Caki2 (cell line): ENCODE measurements at regions not wholly inside any gene's neighbourhood (a gene's known extent, or its start where the extent isn't known, plus 50 kb on each side); places are given as distances from the start of the nearest gene placed in this dataset.
A peak's percentile ranks its signal among the peaks of the same experiment; 100 is the strongest.
"Not testable (repeated sequence)": the region's sequence is repeated elsewhere in the genome, so short reads cannot be mapped to it uniquely, and the experiment has no call there.

Source experiments
- DNase-seq: peaks from one replicate; pipeline ENCODE4 v3.0.0-alpha.2; 2015; ENCODE audit warnings: low read depth
- in situ Hi-C: cut with HindIII; loops from 2 replicates; pipeline ENCODE4 v1.10.0; 2016; ENCODE audit warnings: low sequenced_read_pairs, low pct_unique_long_range_greater_than_20kb, mixed read lengths

DNA sequence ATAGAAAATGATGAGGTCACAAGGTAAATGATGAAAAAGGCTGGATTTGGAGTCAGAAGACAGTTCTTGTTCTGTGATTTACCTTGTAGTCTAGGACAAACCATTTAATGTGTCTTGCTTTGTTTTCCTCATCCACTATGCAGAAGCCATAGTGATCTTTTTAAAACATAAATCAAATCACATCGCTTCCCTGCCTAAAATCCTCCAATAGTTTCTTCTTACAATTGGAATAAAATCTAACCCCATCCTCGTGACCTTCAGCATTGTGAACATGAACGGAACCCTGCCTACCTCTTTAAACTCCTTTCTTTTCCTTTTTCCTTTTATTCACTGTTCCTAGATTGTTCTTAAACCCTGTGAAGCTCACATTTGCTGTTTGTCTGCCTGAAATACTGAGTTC lies 204.9 kb upstream of the SAMSN1 start:
- in situ Hi-C loops: no loop called here
- DNase-seq: no peak

GRCh38 chr21:14750041-14750440 lies 203.9 kb upstream of the SAMSN1 start:
- in situ Hi-C loops: no loop called here

DNA sequence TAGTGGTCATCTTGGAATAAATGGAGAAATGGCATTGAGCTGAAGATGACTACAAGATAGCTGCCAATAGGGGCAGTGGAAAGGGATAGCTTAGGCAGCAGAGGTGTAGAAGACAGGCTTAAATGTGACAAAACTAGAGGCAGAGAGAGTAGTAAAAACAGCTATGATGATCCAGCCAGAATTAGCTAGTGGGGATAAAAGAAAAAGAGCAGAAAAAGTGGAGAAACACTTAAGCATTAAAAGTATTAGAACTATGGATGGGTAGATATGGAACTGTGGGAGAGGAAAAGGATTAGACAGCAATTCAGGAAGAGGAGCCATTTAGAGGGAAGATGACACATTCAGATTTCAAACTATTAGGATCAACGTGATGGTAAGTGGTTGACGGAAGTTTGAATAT lies 202.5 kb upstream of the SAMSN1 start:
- DNase-seq: no peak
- in situ Hi-C loops: no loop called here

More at GRCh38 chr21:14750041-14750440, 203.9 kb upstream of the SAMSN1 start:
- DNase-seq: no peak

- no peak for DNase-seq
- in situ Hi-C loops: no loop called here
Measured at GRCh38 chr21:14744368-14744767, 198.3 kb upstream of the SAMSN1 start.

- in situ Hi-C loops: no loop called here
- no peak for DNase-seq
Measured at GRCh38 chr21:14742119-14742518, 196.0 kb upstream of the SAMSN1 start.

GRCh38 chr21:14741256-14741655 lies 195.1 kb upstream of the SAMSN1 start:
- in situ Hi-C loops: no loop called here
- no peak for DNase-seq

DNA sequence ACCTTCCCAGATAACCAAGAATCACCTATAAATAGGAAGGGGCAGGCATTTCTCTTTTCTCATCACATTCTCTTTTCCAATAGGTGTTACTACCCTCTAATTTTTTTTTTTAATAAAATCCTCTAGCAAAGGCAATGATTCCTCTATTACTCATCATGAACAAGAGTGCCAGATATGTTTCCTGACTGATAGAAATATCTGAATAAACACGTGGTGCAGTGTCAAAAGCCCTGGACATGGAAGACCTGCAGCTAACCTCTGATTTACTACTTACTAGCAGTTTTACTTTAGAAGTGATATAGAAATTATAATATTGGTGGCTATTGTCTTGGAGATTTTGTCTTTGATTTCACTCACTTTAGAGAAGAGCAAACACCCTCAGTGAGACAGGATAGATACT lies 194.6 kb upstream of the SAMSN1 start:
- DNase-seq: no peak
- in situ Hi-C loops: no loop called here

DNA sequence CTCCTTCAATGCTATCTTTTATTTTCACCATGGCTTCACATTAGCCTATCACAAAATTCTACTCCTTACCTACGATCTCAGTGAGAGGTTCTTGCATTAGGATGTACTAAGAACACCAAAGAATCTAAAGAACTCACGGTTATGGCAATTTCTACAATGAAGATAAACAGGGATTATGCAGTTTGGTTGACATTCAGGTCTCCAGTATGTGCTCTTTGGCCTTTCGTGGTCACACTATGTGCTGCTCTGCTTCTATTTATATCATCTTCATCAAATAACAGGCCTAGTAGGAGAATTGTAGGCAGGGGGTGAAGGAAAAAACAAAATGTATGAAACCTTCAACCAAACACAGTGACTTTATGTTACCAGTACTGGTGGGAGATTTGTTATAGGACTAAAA lies 194.0 kb upstream of the SAMSN1 start:
- DNase-seq: no peak
- in situ Hi-C loops: no loop called here

GRCh38 chr21:14739590-14739989 lies 193.5 kb upstream of the SAMSN1 start:
- no peak for DNase-seq
- in situ Hi-C loops: no loop called here

- in situ Hi-C loops, DNase-seq: not testable (repeated sequence)
Measured at GRCh38 chr21:14738576-14738975, 192.5 kb upstream of the SAMSN1 start.

DNA sequence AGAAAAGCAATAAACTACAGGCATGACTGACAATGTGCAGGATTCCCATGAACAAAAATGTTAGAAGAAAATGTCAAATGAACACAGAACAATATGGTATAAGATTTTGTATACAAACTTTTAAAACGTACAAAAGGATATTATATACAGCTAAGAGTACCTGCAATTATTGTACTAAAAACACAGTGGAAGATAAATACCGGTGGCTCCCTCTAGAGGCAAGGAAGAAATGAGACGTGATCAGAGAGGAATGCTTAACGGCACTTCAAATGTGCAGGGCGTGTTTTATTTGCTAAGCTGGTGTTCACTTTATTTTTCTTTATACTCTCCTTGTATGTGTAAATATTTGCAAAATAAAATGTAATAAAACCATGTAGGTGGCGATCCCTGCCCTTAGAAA lies 191.8 kb upstream of the SAMSN1 start:
- peak; percentile 16 for DNase-seq
- in situ Hi-C loops: no loop called here

DNA sequence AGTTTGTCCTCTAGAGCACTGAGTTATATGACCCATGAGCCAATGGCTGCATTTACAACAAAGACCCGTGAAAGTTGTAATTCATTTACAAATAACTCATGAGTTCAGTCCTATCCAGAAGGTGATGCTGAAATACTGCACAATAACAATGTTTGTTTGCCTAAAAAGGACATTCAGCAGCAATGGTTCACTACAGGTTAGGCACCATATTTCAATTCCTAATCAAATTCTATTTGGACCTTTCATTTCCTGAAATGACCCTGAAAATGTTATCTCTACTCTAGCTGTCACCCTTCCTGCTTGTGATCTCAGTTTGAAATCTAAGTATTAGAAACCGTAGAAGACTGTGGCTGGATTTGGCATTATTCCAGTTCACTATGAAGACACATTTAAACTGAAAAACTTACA lies 191.2 kb upstream of the SAMSN1 start:
- no peak for DNase-seq
- in situ Hi-C loops: no loop called here

DNA sequence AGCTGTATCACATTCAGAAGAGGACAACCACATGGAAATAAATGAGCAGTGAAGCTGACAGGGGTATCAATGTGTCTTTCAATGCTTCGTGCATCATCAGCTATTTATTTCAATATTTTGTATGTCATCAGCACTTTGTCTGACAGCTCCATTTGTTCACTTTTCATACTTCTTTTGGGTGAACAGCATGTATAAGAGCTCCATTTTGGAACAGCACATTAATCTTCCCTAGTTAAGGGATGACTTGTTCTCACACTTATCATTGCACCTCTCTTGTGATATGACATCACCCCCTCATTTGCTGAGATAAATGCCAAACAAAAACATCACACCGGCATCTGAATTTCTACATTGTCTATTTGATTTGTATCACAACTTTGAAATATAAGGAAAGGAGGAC lies 190.6 kb upstream of the SAMSN1 start:
- DNase-seq: no peak
- in situ Hi-C loops: no loop called here

GRCh38 chr21:14736162-14736561 lies 190.0 kb upstream of the SAMSN1 start:
- in situ Hi-C loops: no loop called here
- no peak for DNase-seq

DNA sequence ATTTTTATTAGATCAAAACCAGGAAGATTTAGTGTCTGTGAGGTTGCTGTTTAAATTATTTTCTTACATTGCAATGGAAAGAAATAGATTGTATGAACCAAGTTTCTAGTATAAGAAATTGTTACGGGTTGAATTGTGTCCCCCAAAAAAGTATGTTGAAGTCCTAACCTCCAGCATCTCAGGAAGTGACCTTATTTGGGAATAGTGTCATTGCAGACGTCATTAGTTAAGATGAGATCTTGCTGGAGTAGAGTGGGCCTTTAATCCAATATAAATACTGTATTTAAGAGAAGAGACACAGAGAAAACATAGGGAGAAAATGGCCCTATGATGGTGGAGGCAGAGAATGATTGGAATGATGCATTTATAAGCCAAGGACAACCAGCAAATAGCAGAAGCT lies 188.7 kb upstream of the SAMSN1 start:
- in situ Hi-C loops: no loop called here

DNA sequence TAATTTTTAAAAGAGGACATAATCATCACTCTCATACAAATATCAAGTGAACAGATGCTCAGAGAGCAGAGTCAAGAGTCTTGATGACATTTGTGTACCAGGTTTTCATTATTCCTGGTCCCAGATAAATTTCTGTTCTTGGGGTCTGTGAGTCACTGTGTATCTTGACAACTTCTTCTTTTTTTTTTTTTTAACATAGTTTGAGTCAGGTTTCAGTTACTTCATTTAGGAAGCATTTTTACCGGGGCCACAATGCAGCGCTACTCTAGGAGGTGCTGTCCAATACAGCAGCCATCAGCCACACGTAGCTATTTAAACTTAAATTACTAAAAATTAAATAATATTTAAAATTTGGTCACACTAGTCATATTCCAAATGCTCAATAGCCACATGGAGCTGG lies 188.1 kb upstream of the SAMSN1 start:
- in situ Hi-C loops: no loop called here
- no peak for DNase-seq

More for the DNA sequence above, 188.7 kb upstream of the SAMSN1 start:
- no peak for DNase-seq

GRCh38 chr21:14725219-14725618 lies 179.1 kb upstream of the SAMSN1 start:
- DNase-seq: no peak
- in situ Hi-C loops: no loop called here

- in situ Hi-C loops: no loop called here
- no peak for DNase-seq
Measured at GRCh38 chr21:14722841-14723483, 176.8 kb upstream of the SAMSN1 start.

GRCh38 chr21:14720237-14720636 lies 174.1 kb upstream of the SAMSN1 start:
- DNase-seq: no peak
- in situ Hi-C loops: no loop called here

DNA sequence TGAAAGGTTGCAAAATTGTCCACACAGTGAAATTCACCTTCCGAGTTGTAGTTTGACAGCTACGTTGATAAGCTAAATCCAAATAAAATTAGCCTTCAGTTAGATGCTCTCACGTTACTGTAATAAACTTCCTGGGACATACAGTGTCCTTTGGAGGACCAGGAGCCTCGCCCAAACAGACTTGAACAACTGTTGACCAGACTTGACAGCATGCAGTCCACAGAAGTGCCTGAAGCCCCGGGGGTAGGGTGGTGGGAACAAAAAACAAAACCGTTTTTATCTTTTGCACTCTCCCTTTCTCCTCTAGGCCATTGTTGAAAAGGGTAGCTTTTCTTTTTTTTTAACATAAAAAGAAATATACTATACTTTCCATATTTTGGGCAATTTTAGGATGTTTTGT lies 172.8 kb upstream of the SAMSN1 start:
- no peak for DNase-seq
- in situ Hi-C loops: no loop called here
